K562 (cell line): ENCODE measurements at regions not wholly inside any gene's neighbourhood (a gene's known extent, or its start where the extent isn't known, plus 50 kb on each side); places are given as distances from the start of the nearest gene placed in this dataset.
A peak's percentile ranks its signal among the peaks of the same experiment; 100 is the strongest.

Source experiments
- CHCHD3 ChIP-seq: fragments of 250-450 bp; sonication (Bioruptor Pico); IDR thresholded peaks from 2 replicates; pipeline ENCODE4 v2.1.2; 2022; ENCODE audit warnings: mild to moderate bottlenecking
- ETV5 ChIP-seq: sonication (generic); formaldehyde crosslinking; IDR thresholded peaks from 2 replicates; pipeline ENCODE4 v1.4.0; 2020; ENCODE audit warnings: low read depth, mild to moderate bottlenecking, missing genetic modification reagents
- NELFE ChIP-seq: IDR thresholded peaks from 2 replicates; pipeline ENCODE4 v1.6.1; 2011; ENCODE audit warnings: mild to moderate bottlenecking; ENCODE audit not compliant: insufficient read depth, insufficient read length
- POLR2H ChIP-seq: IDR thresholded peaks from 2 replicates; pipeline ENCODE4 v1.6.1; 2016; ENCODE audit warnings: missing genetic modification characterization, low read depth, mild to moderate bottlenecking, control low read depth, missing compliant biosample characterization, moderate library complexity
- PPARD ChIP-seq: fragments of 250-450 bp; sonication (Bioruptor Pico); IDR thresholded peaks from 2 replicates; pipeline ENCODE4 v1.8.0; 2022; ENCODE audit warnings: inconsistent platforms, mild to moderate bottlenecking, moderate library complexity
- PRMT5 ChIP-seq: sonication (generic); formaldehyde crosslinking; IDR thresholded peaks from 2 replicates; pipeline ENCODE4 v1.5.0; 2020; ENCODE audit warnings: missing genetic modification reagents
- PRPF4 ChIP-seq: fragments of 200-400 bp; formaldehyde crosslinking; IDR thresholded peaks from one replicate; pipeline ENCODE4 v1.6.1; 2017; ENCODE audit warnings: low read length, low read depth, mild to moderate bottlenecking; ENCODE audit not compliant: insufficient read depth, poor library complexity, severe bottlenecking
- RBBP5 ChIP-seq: fragments of 200-600 bp; sonication (generic); IDR thresholded peaks from 2 replicates; pipeline ENCODE4 v1.6.1; 2012; ENCODE audit warnings: borderline replicate concordance, mild to moderate bottlenecking, low read length, control low read depth, inconsistent platforms; ENCODE audit not compliant: insufficient read depth, poor library complexity, severe bottlenecking
- RBM34 ChIP-seq: fragments of 200-400 bp; formaldehyde crosslinking; IDR thresholded peaks from 2 replicates; pipeline ENCODE4 v1.6.1; 2018; ENCODE audit warnings: low read length, borderline replicate concordance; ENCODE audit not compliant: insufficient read depth
- SMARCA4 ChIP-seq: fragments of 450-650 bp; IDR thresholded peaks from 2 replicates; pipeline ENCODE4 v1.6.1; 2016
- SMARCC2 ChIP-seq: fragments of 450-650 bp; IDR thresholded peaks from 2 replicates; pipeline ENCODE4 v1.6.1; 2017; ENCODE audit warnings: antibody characterized with exemption, moderate library complexity, mild to moderate bottlenecking, low read depth
- SP1 ChIP-seq: sonication (generic); formaldehyde crosslinking; IDR thresholded peaks from 2 replicates; pipeline ENCODE4 v1.8.1; 2022; ENCODE audit warnings: mild to moderate bottlenecking, missing genetic modification reagents
- SRF ChIP-seq, 2 experiments: fragments of 250-450, 450-650 bp in 1 of 2; sonication (Bioruptor Pico) in 1 of 2; sonication (generic) in 1 of 2; formaldehyde crosslinking; IDR thresholded peaks; 2 replicates each; pipeline versions ENCODE4 v1.5.0 to v1.5.1; 2020 to 2022; ENCODE audit warnings: mild to moderate bottlenecking in 1 of 2, missing genetic modification reagents in 1 of 2
- U2AF2 ChIP-seq: fragments of 200-400 bp; formaldehyde crosslinking; optimal IDR thresholded peaks from 2 replicates; pipeline ENCODE3; 2017; ENCODE audit warnings: low read depth, mild to moderate bottlenecking, low read length
- ZBTB8A ChIP-seq: fragments of 450-650 bp; IDR thresholded peaks from 2 replicates; pipeline ENCODE4 v1.6.1; 2018; ENCODE audit warnings: mild to moderate bottlenecking, moderate library complexity; ENCODE audit not compliant: partially characterized antibody
- ZKSCAN8 ChIP-seq: fragments of 200-800 bp; sonication (Bioruptor generic); IDR thresholded peaks from 2 replicates; pipeline ENCODE4 v1.6.1; 2016; ENCODE audit warnings: missing genetic modification characterization, missing compliant biosample characterization
- ZNF584 ChIP-seq: fragments of 200-800 bp; sonication (Bioruptor generic); IDR thresholded peaks from 2 replicates; pipeline ENCODE4 v1.6.1; 2016; ENCODE audit warnings: low read depth, mild to moderate bottlenecking, missing genetic modification characterization, missing compliant biosample characterization
- ZNF699 ChIP-seq: fragments of 250-450 bp; sonication (Bioruptor Pico); IDR thresholded peaks from 2 replicates; pipeline ENCODE4 v1.8.0; 2021; ENCODE audit warnings: mild to moderate bottlenecking, moderate library complexity; ENCODE audit not compliant: insufficient replicate concordance
- ZSCAN32 ChIP-seq: fragments of 450-650 bp; formaldehyde crosslinking; IDR thresholded peaks from 2 replicates; pipeline ENCODE4 v1.4.0; 2020; ENCODE audit warnings: mild to moderate bottlenecking, moderate library complexity
- TF ChIP-seq, protein P1 (sequence below): sonication (generic); formaldehyde crosslinking; IDR thresholded peaks from 2 replicates; pipeline ENCODE4 v1.9.0; 2022; ENCODE audit warnings: mild to moderate bottlenecking, missing genetic modification reagents
- TF ChIP-seq, protein P2 (sequence below): fragments of 250-450 bp; sonication (Bioruptor Pico); IDR thresholded peaks from 2 replicates; pipeline ENCODE4 v1.8.0; 2021; ENCODE audit warnings: moderate library complexity, mild to moderate bottlenecking, inconsistent platforms
- TF ChIP-seq, protein P3 (sequence below): sonication (generic); formaldehyde crosslinking; IDR thresholded peaks from 2 replicates; pipeline ENCODE4 v1.8.1; 2022; ENCODE audit warnings: missing genetic modification reagents
- TF ChIP-seq, protein P4 (sequence below): sonication (generic); formaldehyde crosslinking; IDR thresholded peaks from 2 replicates; pipeline ENCODE4 v1.4.0; 2020; ENCODE audit warnings: mild to moderate bottlenecking, missing genetic modification reagents

DNA sequence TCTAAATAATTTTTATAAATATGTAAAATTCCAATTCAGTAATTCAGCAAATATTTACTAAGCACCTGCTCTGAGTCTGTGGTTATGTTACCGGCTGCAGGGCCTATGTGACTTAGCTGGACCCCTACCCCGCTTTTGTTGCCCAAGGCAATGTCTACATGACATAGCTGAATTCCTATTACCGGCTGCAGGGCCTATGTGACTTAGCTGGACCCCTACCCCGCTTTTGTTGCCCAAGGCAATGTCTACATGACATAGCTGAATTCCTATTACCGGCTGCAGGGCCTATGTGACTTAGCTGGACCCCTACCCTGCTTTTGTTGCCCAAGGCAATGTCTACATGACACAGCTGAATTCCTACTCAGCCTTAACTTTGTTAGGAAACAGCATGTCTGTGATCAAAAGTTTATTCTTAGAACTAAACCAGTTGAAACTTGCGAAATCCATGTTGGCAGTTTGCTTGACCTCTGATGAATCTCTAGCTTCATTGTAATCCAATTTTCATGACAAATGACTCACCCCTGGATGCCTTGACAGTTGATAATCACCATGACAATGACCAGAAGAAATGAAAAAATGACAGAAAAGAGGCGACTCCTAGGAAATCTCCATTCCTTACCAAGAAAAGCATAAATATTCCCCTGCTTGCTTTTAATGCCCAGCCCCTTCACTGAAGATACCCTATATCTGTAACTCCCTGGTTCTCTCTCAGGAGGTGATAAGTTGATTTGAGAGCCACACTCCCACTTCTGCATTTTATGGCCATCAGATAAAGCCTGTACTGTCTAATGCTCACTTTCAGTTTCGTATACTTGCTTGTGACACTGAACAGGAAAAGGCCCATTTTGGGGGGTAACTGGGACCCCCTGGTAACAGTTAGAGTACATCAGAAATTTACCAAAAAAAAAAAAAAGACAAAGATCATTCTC, 148.4 kb upstream of the SYT10 start (continued):
- TF ChIP-seq ZKSCAN8 (CRISPR knock-in tag): no peak
- no peak for TF ChIP-seq PPARD (CRISPR knock-in tag)
- no peak for TF ChIP-seq PRPF4
- no peak for TF ChIP-seq RBBP5
- TF ChIP-seq SP1 (CRISPR knock-in tag): no peak
- no peak for TF ChIP-seq U2AF2
- TF ChIP-seq SRF (CRISPR knock-in tag; IDR thresholded peaks at IDR 0.05): peak in 1 of 2 experiments; percentile 71; a peak in 2 of 4 replicates
- no peak for TF ChIP-seq ETV5 (CRISPR knock-in tag)
- peak; percentile 96 for TF ChIP-seq SMARCC2
- TF ChIP-seq ZNF584: peak; percentile 72; the same call in 1 of the 2 replicates
- no peak for TF ChIP-seq RBM34
- TF ChIP-seq SMARCA4: peak; percentile 98
- no peak for TF ChIP-seq ZBTB8A
- TF ChIP-seq, protein P1, sequence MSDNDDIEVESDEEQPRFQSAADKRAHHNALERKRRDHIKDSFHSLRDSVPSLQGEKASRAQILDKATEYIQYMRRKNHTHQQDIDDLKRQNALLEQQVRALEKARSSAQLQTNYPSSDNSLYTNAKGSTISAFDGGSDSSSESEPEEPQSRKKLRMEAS (CRISPR knock-in tag): no peak
- TF ChIP-seq PRMT5: no peak
- no peak; the same call in 1 of the 2 replicates for TF ChIP-seq POLR2H
- TF ChIP-seq, protein P2, sequence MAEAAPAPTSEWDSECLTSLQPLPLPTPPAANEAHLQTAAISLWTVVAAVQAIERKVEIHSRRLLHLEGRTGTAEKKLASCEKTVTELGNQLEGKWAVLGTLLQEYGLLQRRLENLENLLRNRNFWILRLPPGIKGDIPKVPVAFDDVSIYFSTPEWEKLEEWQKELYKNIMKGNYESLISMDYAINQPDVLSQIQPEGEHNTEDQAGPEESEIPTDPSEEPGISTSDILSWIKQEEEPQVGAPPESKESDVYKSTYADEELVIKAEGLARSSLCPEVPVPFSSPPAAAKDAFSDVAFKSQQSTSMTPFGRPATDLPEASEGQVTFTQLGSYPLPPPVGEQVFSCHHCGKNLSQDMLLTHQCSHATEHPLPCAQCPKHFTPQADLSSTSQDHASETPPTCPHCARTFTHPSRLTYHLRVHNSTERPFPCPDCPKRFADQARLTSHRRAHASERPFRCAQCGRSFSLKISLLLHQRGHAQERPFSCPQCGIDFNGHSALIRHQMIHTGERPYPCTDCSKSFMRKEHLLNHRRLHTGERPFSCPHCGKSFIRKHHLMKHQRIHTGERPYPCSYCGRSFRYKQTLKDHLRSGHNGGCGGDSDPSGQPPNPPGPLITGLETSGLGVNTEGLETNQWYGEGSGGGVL: no peak
- no peak for TF ChIP-seq NELFE
- TF ChIP-seq, protein P3, sequence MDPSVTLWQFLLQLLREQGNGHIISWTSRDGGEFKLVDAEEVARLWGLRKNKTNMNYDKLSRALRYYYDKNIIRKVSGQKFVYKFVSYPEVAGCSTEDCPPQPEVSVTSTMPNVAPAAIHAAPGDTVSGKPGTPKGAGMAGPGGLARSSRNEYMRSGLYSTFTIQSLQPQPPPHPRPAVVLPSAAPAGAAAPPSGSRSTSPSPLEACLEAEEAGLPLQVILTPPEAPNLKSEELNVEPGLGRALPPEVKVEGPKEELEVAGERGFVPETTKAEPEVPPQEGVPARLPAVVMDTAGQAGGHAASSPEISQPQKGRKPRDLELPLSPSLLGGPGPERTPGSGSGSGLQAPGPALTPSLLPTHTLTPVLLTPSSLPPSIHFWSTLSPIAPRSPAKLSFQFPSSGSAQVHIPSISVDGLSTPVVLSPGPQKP: no peak
- TF ChIP-seq CHCHD3 (CRISPR knock-in tag): no peak
- TF ChIP-seq ZSCAN32 (CRISPR knock-in tag): no peak
- TF ChIP-seq ZNF699 (CRISPR knock-in tag): no peak
- TF ChIP-seq, protein P4, sequence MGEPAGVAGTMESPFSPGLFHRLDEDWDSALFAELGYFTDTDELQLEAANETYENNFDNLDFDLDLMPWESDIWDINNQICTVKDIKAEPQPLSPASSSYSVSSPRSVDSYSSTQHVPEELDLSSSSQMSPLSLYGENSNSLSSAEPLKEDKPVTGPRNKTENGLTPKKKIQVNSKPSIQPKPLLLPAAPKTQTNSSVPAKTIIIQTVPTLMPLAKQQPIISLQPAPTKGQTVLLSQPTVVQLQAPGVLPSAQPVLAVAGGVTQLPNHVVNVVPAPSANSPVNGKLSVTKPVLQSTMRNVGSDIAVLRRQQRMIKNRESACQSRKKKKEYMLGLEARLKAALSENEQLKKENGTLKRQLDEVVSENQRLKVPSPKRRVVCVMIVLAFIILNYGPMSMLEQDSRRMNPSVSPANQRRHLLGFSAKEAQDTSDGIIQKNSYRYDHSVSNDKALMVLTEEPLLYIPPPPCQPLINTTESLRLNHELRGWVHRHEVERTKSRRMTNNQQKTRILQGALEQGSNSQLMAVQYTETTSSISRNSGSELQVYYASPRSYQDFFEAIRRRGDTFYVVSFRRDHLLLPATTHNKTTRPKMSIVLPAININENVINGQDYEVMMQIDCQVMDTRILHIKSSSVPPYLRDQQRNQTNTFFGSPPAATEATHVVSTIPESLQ (CRISPR knock-in tag): no peak
